MM.1S (cell line): ENCODE measurements at regions not wholly inside any gene's neighbourhood (a gene's known extent, or its start where the extent isn't known, plus 50 kb on each side); places are given as distances from the start of the nearest gene placed in this dataset.

ENCODE experiments used
- DNase-seq: peaks from one replicate; pipeline ENCODE4 v3.0.0-alpha.2; 2015
- H2AFZ ChIP-seq: fragments of 300-600 bp; sonication (generic); 2 replicates; pipeline ENCODE4 v1.6.0; 2016; ENCODE audit warnings: antibody characterized with exemption, low read length
- H3F3A ChIP-seq: fragments of 300-600 bp; sonication (generic); 2 replicates; pipeline ENCODE4 v1.6.1; 2016; ENCODE audit warnings: mild to moderate bottlenecking, antibody characterized with exemption, low read length, moderate library complexity, mixed read lengths; ENCODE audit not compliant: insufficient read depth
- H3K27ac ChIP-seq: fragments of 300-600 bp; sonication (generic); 2 replicates; pipeline ENCODE4 v1.5.1; 2016; ENCODE audit warnings: mild to moderate bottlenecking, low read length
- H3K27me3 ChIP-seq: fragments of 300-600 bp; sonication (generic); replicated peaks from 2 replicates; pipeline ENCODE4 v1.6.0; 2016; ENCODE audit warnings: low read length; ENCODE audit not compliant: insufficient read depth
- H3K36me3 ChIP-seq: fragments of 300-600 bp; sonication (generic); replicated peaks from 2 replicates; pipeline ENCODE4 v1.6.1; 2016; ENCODE audit warnings: mild to moderate bottlenecking, low read length, mixed read lengths; ENCODE audit not compliant: insufficient read depth
- H3K4me1 ChIP-seq: fragments of 300-600 bp; sonication (generic); 2 replicates; pipeline ENCODE4 v1.6.1; 2016; ENCODE audit warnings: low read length, mixed read lengths
- H3K4me2 ChIP-seq: fragments of 300-600 bp; sonication (generic); 2 replicates; pipeline ENCODE4 v1.6.0; 2016; ENCODE audit warnings: low read depth, low read length
- H3K4me3 ChIP-seq: fragments of 300-600 bp; sonication (generic); 2 replicates; pipeline ENCODE4 v1.5.1; 2016; ENCODE audit warnings: low read length, mixed read lengths
- H3K79me2 ChIP-seq: fragments of 300-600 bp; sonication (generic); 2 replicates; pipeline ENCODE4 v1.6.1; 2016; ENCODE audit warnings: mixed run types, low read length, mixed read lengths
- H3K9ac ChIP-seq: fragments of 300-600 bp; sonication (generic); 2 replicates; pipeline ENCODE4 v1.6.1; 2016; ENCODE audit warnings: low read length, mixed read lengths
- H3K9me2 ChIP-seq: fragments of 300-600 bp; sonication (generic); replicated peaks from 2 replicates; pipeline ENCODE4 v1.6.1; 2016; ENCODE audit warnings: mild to moderate bottlenecking, low read length, mixed read lengths; ENCODE audit not compliant: insufficient read depth
- H3K9me3 ChIP-seq: fragments of 300-600 bp; sonication (generic); replicated peaks from 2 replicates; pipeline ENCODE4 v1.6.1; 2016; ENCODE audit warnings: mild to moderate bottlenecking, low read length, mixed read lengths; ENCODE audit not compliant: insufficient read depth
- H4K20me1 ChIP-seq: fragments of 300-600 bp; sonication (generic); 2 replicates; pipeline ENCODE4 v1.6.1; 2016; ENCODE audit warnings: mild to moderate bottlenecking, low read length, moderate library complexity, mixed read lengths; ENCODE audit not compliant: insufficient read depth
- EZH2 ChIP-seq: fragments of 300-600 bp; sonication (generic); optimal IDR thresholded peaks from 2 replicates; pipeline ENCODE3; 2017; ENCODE audit warnings: low read depth, mild to moderate bottlenecking, antibody characterized with exemption, low read length, mixed read lengths
- EZH2phosphoT487 ChIP-seq: fragments of 300-600 bp; sonication (generic); IDR thresholded peaks from 2 replicates; pipeline ENCODE4 v1.6.1; 2018; ENCODE audit warnings: antibody characterized with exemption, low read length
- TF ChIP-seq, protein P1 (sequence below): fragments of 300-600 bp; sonication (generic); IDR thresholded peaks from 2 replicates; pipeline ENCODE4 v1.5.1; 2016; ENCODE audit warnings: antibody characterized with exemption, low read length, mixed read lengths

DNA sequence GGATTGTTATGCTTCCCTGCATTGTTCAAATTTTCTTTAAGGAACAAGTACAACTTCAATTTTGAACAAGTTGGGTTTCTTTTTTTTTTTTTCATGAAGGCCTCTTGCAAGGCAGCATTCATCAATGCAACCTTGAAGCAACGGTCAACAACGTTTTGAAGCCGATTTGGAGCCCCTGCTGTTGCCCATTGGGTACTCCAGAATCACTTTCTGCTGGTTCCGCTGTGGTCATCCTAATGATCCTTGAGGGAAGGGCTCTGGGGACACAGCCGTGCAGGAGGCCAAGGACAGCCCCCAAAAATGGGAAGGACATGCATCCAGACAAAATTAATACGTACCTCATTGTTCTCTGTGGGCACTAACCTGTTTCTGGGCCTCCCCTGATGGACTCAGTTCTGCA lies 84.6 kb upstream of the MGMT start:
- no peak for DNase-seq
- Histone ChIP-seq H3K27ac (no peak overlapping the region), H4K20me1 (no peaks in the 10 kb centered on the region), H3K4me3 (no peak overlapping the region), H3K27me3 (no peaks in the 10 kb centered on the region), H3K9me3 (no peaks in the 10 kb centered on the region), H3F3A (no peaks in the 10 kb centered on the region), H3K9ac (no peak overlapping the region), H3K79me2 (no peaks in the 10 kb centered on the region), H3K36me3 (no peaks in the 10 kb centered on the region), H3K9me2 (no peaks in the 10 kb centered on the region), H2AFZ (no peak overlapping the region), H3K4me2 (no peak overlapping the region), H3K4me1 (no peaks in the 10 kb centered on the region)
- no peak for TF ChIP-seq EZH2
- TF ChIP-seq EZH2phosphoT487 = no peak
- TF ChIP-seq, protein P1, sequence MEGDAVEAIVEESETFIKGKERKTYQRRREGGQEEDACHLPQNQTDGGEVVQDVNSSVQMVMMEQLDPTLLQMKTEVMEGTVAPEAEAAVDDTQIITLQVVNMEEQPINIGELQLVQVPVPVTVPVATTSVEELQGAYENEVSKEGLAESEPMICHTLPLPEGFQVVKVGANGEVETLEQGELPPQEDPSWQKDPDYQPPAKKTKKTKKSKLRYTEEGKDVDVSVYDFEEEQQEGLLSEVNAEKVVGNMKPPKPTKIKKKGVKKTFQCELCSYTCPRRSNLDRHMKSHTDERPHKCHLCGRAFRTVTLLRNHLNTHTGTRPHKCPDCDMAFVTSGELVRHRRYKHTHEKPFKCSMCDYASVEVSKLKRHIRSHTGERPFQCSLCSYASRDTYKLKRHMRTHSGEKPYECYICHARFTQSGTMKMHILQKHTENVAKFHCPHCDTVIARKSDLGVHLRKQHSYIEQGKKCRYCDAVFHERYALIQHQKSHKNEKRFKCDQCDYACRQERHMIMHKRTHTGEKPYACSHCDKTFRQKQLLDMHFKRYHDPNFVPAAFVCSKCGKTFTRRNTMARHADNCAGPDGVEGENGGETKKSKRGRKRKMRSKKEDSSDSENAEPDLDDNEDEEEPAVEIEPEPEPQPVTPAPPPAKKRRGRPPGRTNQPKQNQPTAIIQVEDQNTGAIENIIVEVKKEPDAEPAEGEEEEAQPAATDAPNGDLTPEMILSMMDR = no peak

DNA sequence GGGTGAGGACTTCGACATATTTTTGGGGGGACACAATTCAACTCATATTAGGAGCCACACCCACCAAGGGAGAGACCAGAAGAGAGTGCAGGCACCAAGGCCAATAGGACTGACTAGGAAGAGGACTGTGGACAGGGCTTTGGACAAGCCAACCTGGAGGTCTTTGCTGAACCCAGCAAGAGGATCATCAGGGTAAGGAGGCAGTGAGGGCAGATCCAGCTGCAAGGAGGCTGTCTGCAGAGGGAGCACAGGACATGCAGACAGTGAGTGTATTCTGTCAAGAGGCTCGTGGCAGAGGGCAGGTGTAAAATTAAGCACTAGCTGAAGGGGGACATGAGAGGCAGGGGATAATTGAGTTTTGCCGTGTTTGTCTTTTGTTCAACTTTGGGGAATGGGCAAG lies 83.4 kb upstream of the MGMT start:
- Histone ChIP-seq H3F3A (no peaks in the 10 kb centered on the region), H4K20me1 (no peaks in the 10 kb centered on the region), H3K36me3 (no peaks in the 10 kb centered on the region), H3K27ac (no peak overlapping the region), H2AFZ (no peak overlapping the region), H3K4me1 (no peaks in the 10 kb centered on the region), H3K4me3 (no peak overlapping the region), H3K27me3 (no peaks in the 10 kb centered on the region), H3K79me2 (no peaks in the 10 kb centered on the region), H3K9me2 (no peaks in the 10 kb centered on the region), H3K9me3 (no peaks in the 10 kb centered on the region), H3K4me2 (no peak overlapping the region), H3K9ac (no peak overlapping the region)
- TF ChIP-seq, protein P1 = no peak
- TF ChIP-seq EZH2phosphoT487 = no peak
- no peak for TF ChIP-seq EZH2
- DNase-seq = no peak

DNA sequence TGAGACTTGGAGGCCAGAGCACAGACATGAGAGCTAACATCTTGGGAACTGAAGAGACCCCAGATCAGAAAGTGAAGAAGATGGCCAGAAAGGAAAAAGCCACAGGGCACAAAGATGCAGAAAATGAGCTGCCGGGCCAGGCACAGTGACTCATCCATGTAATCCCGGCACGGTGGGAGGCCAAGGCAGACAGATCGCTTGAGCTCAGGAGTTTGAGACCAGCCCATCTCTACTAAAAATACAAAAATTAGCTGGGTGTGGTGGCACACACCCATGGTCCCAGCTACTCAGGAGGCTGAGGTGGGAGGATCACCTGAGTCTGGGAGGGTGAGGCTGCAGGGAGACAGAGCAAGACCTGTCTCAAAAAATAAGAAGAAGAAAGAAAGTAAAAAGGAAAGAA lies 81.4 kb upstream of the MGMT start:
- DNase-seq = no peak
- Histone ChIP-seq H3K9ac (no peak overlapping the region), H3K4me3 (no peak overlapping the region), H3K36me3 (no peaks in the 10 kb centered on the region), H3F3A (no peaks in the 10 kb centered on the region), H4K20me1 (no peaks in the 10 kb centered on the region), H2AFZ (no peak overlapping the region), H3K4me2 (no peak overlapping the region), H3K4me1 (no peaks in the 10 kb centered on the region), H3K9me3 (no peaks in the 10 kb centered on the region), H3K79me2 (no peaks in the 10 kb centered on the region), H3K27me3 (no peaks in the 10 kb centered on the region), H3K9me2 (no peaks in the 10 kb centered on the region), H3K27ac (no peak overlapping the region)
- TF ChIP-seq, protein P1 = no peak
- TF ChIP-seq EZH2phosphoT487 (no peak), EZH2 (no peak)
